Loucy (cell line): ENCODE measurements at regions not wholly inside any gene's neighbourhood (a gene's known extent, or its start where the extent isn't known, plus 50 kb on each side); places are given as distances from the start of the nearest gene placed in this dataset.

Experiments
- H2AFZ ChIP-seq: fragments of 200-600 bp; sonication (generic); 2 replicates; pipeline ENCODE4 v1.6.0; 2016; ENCODE audit warnings: antibody characterized with exemption, mild to moderate bottlenecking, low read length, moderate library complexity
- H3F3A ChIP-seq: fragments of 200-600 bp; 2 replicates; pipeline ENCODE4 v1.6.0; 2016; ENCODE audit warnings: antibody characterized with exemption, low read depth, mild to moderate bottlenecking
- H3K27me3 ChIP-seq: fragments of 200-600 bp; sonication (generic); 2 replicates; pipeline ENCODE4 v1.6.1; 2014; ENCODE audit warnings: low read length, mild to moderate bottlenecking; ENCODE audit not compliant: insufficient read depth, poor library complexity, severe bottlenecking
- H3K36me3 ChIP-seq: fragments of 200-600 bp; sonication (generic); 2 replicates; pipeline ENCODE4 v1.6.1; 2016; ENCODE audit warnings: low read length; ENCODE audit not compliant: insufficient read depth
- H3K4me1 ChIP-seq: fragments of 200-600 bp; sonication (generic); 2 replicates; pipeline ENCODE4 v1.5.1; 2014; ENCODE audit warnings: low read length, mild to moderate bottlenecking; ENCODE audit not compliant: insufficient read depth, poor library complexity, severe bottlenecking
- H3K4me2 ChIP-seq: fragments of 200-600 bp; sonication (generic); 2 replicates; pipeline ENCODE4 v1.6.0; 2014; ENCODE audit warnings: antibody characterized with exemption, low read length, low read depth, mild to moderate bottlenecking; ENCODE audit not compliant: poor library complexity, severe bottlenecking
- H3K4me3 ChIP-seq: fragments of 200-600 bp; sonication (generic); 2 replicates; pipeline ENCODE4 v1.5.1; 2014; ENCODE audit warnings: low read length, mild to moderate bottlenecking, mixed read lengths; ENCODE audit not compliant: poor library complexity, severe bottlenecking
- H3K79me2 ChIP-seq: fragments of 200-600 bp; sonication (generic); 2 replicates; pipeline ENCODE4 v1.6.1; 2014; ENCODE audit warnings: low read length; ENCODE audit not compliant: insufficient read depth
- H3K9ac ChIP-seq: fragments of 200-600 bp; sonication (generic); 2 replicates; pipeline ENCODE4 v1.6.0; 2014; ENCODE audit warnings: mild to moderate bottlenecking, low read depth, low read length, moderate library complexity; ENCODE audit not compliant: poor library complexity, severe bottlenecking
- H3K9me2 ChIP-seq: fragments of 200-600 bp; sonication (generic); replicated peaks from 2 replicates; pipeline ENCODE4 v1.6.1; 2016; ENCODE audit warnings: low read depth, low read length, mixed read lengths
- H3K9me3 ChIP-seq: fragments of 200-600 bp; sonication (generic); 2 replicates; pipeline ENCODE4 v1.6.1; 2014; ENCODE audit warnings: mild to moderate bottlenecking, antibody characterized with exemption, low read length, low read depth; ENCODE audit not compliant: insufficient read depth
- H4K20me1 ChIP-seq: fragments of 200-600 bp; sonication (generic); 2 replicates; pipeline ENCODE4 v1.6.0; 2014; ENCODE audit warnings: antibody characterized with exemption, low read length, mild to moderate bottlenecking; ENCODE audit not compliant: insufficient read depth, poor library complexity, severe bottlenecking
- EZH2phosphoT487 ChIP-seq: fragments of 200-600 bp; IDR thresholded peaks from 2 replicates; pipeline ENCODE4 v1.6.1; 2018; ENCODE audit warnings: antibody characterized with exemption, mild to moderate bottlenecking, moderate library complexity, borderline replicate concordance
- TF ChIP-seq, protein P1 (sequence below): fragments of 200-600 bp; sonication (generic); conservative IDR thresholded peaks from 2 replicates; pipeline ENCODE4 v1.5.1; 2014; ENCODE audit warnings: mild to moderate bottlenecking, antibody characterized with exemption, low read length

DNA sequence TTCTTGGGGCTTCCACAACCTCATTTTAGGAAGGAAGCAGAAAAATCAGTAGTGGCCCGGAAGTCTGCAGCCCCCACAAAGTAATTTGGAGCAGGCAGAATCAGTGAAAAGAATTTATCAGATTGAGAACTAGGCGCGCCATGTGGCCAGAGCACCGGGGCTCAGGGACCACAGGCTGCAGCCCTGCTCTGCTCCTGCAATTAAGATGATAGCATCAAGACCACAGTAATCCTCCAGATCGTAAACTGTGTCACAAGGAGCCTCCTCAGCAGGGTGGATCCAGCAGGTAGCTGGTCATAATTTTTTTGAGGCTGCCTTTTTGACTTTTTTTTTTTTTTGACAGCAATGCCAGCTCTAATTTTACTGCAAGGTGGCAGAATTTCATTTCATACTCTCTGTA lies 209.0 kb upstream of the ZMIZ1 start:
- TF ChIP-seq EZH2phosphoT487: no peak
- TF ChIP-seq, protein P1, sequence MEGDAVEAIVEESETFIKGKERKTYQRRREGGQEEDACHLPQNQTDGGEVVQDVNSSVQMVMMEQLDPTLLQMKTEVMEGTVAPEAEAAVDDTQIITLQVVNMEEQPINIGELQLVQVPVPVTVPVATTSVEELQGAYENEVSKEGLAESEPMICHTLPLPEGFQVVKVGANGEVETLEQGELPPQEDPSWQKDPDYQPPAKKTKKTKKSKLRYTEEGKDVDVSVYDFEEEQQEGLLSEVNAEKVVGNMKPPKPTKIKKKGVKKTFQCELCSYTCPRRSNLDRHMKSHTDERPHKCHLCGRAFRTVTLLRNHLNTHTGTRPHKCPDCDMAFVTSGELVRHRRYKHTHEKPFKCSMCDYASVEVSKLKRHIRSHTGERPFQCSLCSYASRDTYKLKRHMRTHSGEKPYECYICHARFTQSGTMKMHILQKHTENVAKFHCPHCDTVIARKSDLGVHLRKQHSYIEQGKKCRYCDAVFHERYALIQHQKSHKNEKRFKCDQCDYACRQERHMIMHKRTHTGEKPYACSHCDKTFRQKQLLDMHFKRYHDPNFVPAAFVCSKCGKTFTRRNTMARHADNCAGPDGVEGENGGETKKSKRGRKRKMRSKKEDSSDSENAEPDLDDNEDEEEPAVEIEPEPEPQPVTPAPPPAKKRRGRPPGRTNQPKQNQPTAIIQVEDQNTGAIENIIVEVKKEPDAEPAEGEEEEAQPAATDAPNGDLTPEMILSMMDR: no peak
- Histone ChIP-seq H3K27me3 (no peaks in the 10 kb centered on the region), H2AFZ (no peak overlapping the region), H3K9me2 (no peaks in the 10 kb centered on the region), H3K4me3 (no peak overlapping the region), H3K9ac (no peak overlapping the region), H4K20me1 (no peaks in the 10 kb centered on the region), H3K4me1 (peaks cover 5% of the 10 kb centered on the region), H3K9me3 (no peaks in the 10 kb centered on the region), H3K4me2 (no peak overlapping the region), H3F3A (no peaks in the 10 kb centered on the region), H3K36me3 (no peaks in the 10 kb centered on the region), H3K79me2 (no peaks in the 10 kb centered on the region)

DNA sequence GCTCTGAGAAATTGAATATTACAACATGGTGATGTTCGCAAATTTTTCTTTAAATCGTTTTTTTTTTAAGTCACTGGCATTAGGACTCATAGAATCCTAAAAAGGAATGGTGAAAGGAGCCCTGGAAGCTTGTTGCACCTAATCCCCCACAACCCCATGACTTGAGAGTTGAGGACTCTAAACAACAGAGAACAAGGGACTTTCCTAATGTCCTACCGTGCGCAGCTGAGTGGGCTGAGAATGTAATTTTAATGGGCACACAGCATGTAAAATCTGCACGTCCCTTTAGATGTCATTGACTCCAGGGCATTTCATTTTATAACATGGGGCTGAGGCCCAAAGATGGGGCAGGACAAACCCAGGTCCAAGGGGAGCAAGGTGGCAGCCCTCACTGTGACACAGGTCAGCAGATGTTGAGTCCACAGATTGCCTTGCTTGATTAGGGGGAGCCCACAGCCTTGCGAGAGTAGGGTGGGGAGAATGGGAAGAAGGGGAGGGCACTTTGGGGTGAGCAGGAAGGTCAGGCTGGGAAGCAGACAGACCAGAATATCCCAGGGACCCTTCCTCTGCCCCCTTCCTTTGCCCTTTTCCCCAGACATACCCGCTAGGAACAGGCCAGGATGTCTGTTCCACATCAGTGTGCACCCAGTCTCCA lies 208.4 kb upstream of the ZMIZ1 start:
- TF ChIP-seq EZH2phosphoT487: no peak
- TF ChIP-seq, protein P1: no peak
- no peaks in the 10 kb centered on the region for H3K27me3 ChIP-seq
- no peak overlapping the region for H3K4me3 ChIP-seq
- no peak overlapping the region for H3K9ac ChIP-seq
- H3F3A ChIP-seq: no peaks in the 10 kb centered on the region
- H4K20me1 ChIP-seq: no peaks in the 10 kb centered on the region
- no peaks in the 10 kb centered on the region for H3K9me2 ChIP-seq
- peaks cover 5% of the 10 kb centered on the region for H3K4me1 ChIP-seq
- H2AFZ ChIP-seq: no peak overlapping the region
- H3K4me2 ChIP-seq: no peak overlapping the region
- H3K9me3 ChIP-seq: no peaks in the 10 kb centered on the region
- no peaks in the 10 kb centered on the region for H3K79me2 ChIP-seq
- no peaks in the 10 kb centered on the region for H3K36me3 ChIP-seq

DNA sequence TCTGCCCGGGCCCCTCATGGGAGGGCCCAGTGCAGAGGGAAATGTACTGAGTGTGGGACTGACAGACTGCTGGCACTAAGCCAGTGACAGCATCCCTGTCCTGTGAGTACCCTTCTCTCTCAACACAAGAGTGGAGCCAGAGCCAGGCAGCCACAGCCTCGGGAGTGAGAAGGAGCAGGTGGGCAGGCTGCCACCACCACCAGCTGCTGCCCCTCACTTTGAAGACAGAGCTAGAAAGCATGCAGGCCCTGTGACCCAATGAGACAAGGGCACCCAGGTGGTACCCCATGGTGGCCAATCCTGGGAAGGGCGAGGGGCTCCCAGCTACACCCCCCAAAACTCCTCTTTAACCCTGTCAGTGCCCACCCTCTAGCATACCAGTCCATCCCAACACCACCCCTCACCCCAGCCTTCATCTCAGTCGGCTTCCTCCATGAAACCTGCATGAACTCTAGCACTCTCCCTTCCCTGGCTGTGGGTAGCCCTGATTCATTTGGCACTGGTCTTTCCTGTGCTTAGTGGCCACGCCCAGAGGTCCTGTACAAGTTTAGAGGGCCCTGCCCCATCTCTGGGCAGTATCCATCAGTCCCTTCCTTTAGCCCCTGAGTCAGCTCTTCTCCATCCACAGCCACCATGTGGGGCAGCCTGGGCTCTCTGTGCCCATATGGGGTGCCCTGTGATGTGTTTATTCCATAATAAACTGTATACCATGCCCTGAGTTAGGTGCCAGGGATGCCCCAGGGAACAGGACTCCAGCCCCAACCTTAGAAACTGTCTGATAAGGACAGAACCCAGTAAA lies 207.0 kb upstream of the ZMIZ1 start:
- Histone ChIP-seq H2AFZ (no peak overlapping the region), H3K36me3 (no peaks in the 10 kb centered on the region), H4K20me1 (no peaks in the 10 kb centered on the region), H3K4me3 (no peak overlapping the region), H3K4me2 (no peak overlapping the region), H3K27me3 (no peaks in the 10 kb centered on the region), H3F3A (no peaks in the 10 kb centered on the region), H3K9me3 (no peaks in the 10 kb centered on the region), H3K79me2 (no peaks in the 10 kb centered on the region), H3K9ac (no peak overlapping the region), H3K4me1 (peaks cover 5% of the 10 kb centered on the region), H3K9me2 (no peaks in the 10 kb centered on the region)
- TF ChIP-seq EZH2phosphoT487: no peak
- TF ChIP-seq, protein P1: no peak
